ENCODE measurements at regions not wholly inside any gene's neighbourhood (a gene's known extent, or its start where the extent isn't known, plus 50 kb on each side); places are given as distances from the start of the nearest gene placed in this dataset.

DNA sequence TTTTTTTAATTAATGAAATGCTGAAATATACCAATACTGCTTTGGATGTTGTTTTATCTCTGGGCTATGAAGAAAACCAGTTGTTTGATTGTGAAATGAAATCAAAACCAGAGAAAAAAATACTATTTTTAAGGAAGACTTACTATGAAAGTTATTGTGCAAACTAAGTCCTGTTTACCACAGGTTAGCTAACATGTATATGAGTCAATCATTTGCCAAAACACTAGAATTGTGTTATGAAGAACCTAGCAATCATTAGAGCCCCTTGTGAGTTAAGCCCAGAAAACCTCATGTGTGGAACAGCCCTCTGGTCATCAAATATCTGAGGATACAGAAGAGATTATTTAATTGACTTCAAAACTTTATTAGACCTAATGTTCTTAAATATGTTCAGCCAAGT, 83.7 kb downstream of the FAT3 start:
- TF ChIP-seq, protein P1, sequence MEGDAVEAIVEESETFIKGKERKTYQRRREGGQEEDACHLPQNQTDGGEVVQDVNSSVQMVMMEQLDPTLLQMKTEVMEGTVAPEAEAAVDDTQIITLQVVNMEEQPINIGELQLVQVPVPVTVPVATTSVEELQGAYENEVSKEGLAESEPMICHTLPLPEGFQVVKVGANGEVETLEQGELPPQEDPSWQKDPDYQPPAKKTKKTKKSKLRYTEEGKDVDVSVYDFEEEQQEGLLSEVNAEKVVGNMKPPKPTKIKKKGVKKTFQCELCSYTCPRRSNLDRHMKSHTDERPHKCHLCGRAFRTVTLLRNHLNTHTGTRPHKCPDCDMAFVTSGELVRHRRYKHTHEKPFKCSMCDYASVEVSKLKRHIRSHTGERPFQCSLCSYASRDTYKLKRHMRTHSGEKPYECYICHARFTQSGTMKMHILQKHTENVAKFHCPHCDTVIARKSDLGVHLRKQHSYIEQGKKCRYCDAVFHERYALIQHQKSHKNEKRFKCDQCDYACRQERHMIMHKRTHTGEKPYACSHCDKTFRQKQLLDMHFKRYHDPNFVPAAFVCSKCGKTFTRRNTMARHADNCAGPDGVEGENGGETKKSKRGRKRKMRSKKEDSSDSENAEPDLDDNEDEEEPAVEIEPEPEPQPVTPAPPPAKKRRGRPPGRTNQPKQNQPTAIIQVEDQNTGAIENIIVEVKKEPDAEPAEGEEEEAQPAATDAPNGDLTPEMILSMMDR (IDR thresholded peaks at IDR 0.05; ENCODE audit: borderline replicate concordance, extremely low read depth, low read length, poor library complexity, severe bottlenecking), result no peak
- TF ChIP-seq EZH2 (IDR thresholded peaks at IDR 0.05; ENCODE audit: borderline replicate concordance, low read depth, low read length, severe bottlenecking), result no peak
